Left kidney (tissue), 1 donor: ENCODE measurements at regions not wholly inside any gene's neighbourhood (a gene's known extent, or its start where the extent isn't known, plus 50 kb on each side); places are given as distances from the start of the nearest gene placed in this dataset.
A peak's percentile ranks its signal among the peaks of the same experiment; 100 is the strongest.
"Not testable (repeated sequence)": the region's sequence is repeated elsewhere in the genome, so short reads cannot be mapped to it uniquely, and the experiment has no call there.

ENCODE experiments used
- DNase-seq: peaks from one replicate; pipeline ENCODE4 v3.0.0-alpha.2; 2013

- DNase-seq, result not testable (repeated sequence)
Measured at GRCh38 chr1:146715054-146715453, 223.1 kb upstream of the NBPF12 start.

GRCh38 chr1:146710838-146711521 is 227.1 kb upstream of the NBPF12 start:
- peak; percentile 22 for DNase-seq

GRCh38 chr1:146709302-146709701 is 228.8 kb upstream of the NBPF12 start:
- not testable (repeated sequence) for DNase-seq

GRCh38 chr1:146704162-146704724 is 233.9 kb upstream of the NBPF12 start:
- DNase-seq, result not testable (repeated sequence)

- not testable (repeated sequence) for DNase-seq
Measured at GRCh38 chr1:146701320-146701719, 236.8 kb upstream of the NBPF12 start.

- not testable (repeated sequence) for DNase-seq
Measured at GRCh38 chr1:146695388-146695787, 242.7 kb upstream of the NBPF12 start.

- DNase-seq, result not testable (repeated sequence)
Measured at GRCh38 chr1:146691798-146692197, 246.3 kb upstream of the NBPF12 start.

- not testable (repeated sequence) for DNase-seq
Measured at GRCh38 chr1:146688893-146689292, 249.2 kb upstream of the NBPF12 start.

GRCh38 chr1:146686777-146687366 is 251.3 kb upstream of the NBPF12 start:
- not testable (repeated sequence) for DNase-seq

GRCh38 chr1:146683126-146683429 is 255.0 kb upstream of the NBPF12 start:
- DNase-seq, result not testable (repeated sequence)

- DNase-seq, result not testable (repeated sequence)
Measured at GRCh38 chr1:146682227-146683125, 255.6 kb upstream of the NBPF12 start.

- not testable (repeated sequence) for DNase-seq
Measured at GRCh38 chr1:146673729-146674299, 264.3 kb upstream of the NBPF12 start.

GRCh38 chr1:146672608-146673007 is 265.5 kb upstream of the NBPF12 start:
- not testable (repeated sequence) for DNase-seq

- not testable (repeated sequence) for DNase-seq
Measured at GRCh38 chr1:146671588-146671987, 266.5 kb upstream of the NBPF12 start.

- DNase-seq, result not testable (repeated sequence)
Measured at GRCh38 chr1:146670832-146671566, 267.1 kb upstream of the NBPF12 start.

- not testable (repeated sequence) for DNase-seq
Measured at GRCh38 chr1:146666275-146666674, 271.8 kb upstream of the NBPF12 start.

- DNase-seq, result not testable (repeated sequence)
Measured at GRCh38 chr1:146660242-146660641, 277.9 kb upstream of the NBPF12 start.

GRCh38 chr1:146656356-146657060 is 281.6 kb upstream of the NBPF12 start:
- DNase-seq, result not testable (repeated sequence)

- not testable (repeated sequence) for DNase-seq
Measured at GRCh38 chr1:146654763-146655162, 283.4 kb upstream of the NBPF12 start.

GRCh38 chr1:146645978-146646604 is 292.0 kb upstream of the NBPF12 start:
- not testable (repeated sequence) for DNase-seq
